GM23248 (cell line): ENCODE measurements at regions not wholly inside any gene's neighbourhood (a gene's known extent, or its start where the extent isn't known, plus 50 kb on each side); places are given as distances from the start of the nearest gene placed in this dataset.

ENCODE experiments used
- DNase-seq: peaks from one replicate; pipeline ENCODE4 v3.0.0-alpha.2; 2015
- H2AFZ ChIP-seq: fragments of 200-600 bp; sonication (generic); 2 replicates; pipeline ENCODE4 v1.6.1; 2016; ENCODE audit warnings: antibody characterized with exemption
- H3F3A ChIP-seq: fragments of 200-600 bp; sonication (generic); 2 replicates; pipeline ENCODE4 v1.6.1; 2016; ENCODE audit warnings: mild to moderate bottlenecking, antibody characterized with exemption, mixed run types; ENCODE audit not compliant: insufficient read depth
- H3K27ac ChIP-seq: fragments of 200-600 bp; sonication (generic); 2 replicates; pipeline ENCODE4 v1.5.1; 2016; ENCODE audit warnings: mild to moderate bottlenecking
- H3K27me3 ChIP-seq: fragments of 200-600 bp; sonication (generic); replicated peaks from 2 replicates; pipeline ENCODE4 v1.6.1; 2016; ENCODE audit warnings: mild to moderate bottlenecking; ENCODE audit not compliant: insufficient read depth
- H3K36me3 ChIP-seq: fragments of 200-600 bp; sonication (generic); 2 replicates; pipeline ENCODE4 v1.6.1; 2016; ENCODE audit warnings: low read depth, mild to moderate bottlenecking
- H3K4me1 ChIP-seq: fragments of 200-600 bp; sonication (generic); 2 replicates; pipeline ENCODE4 v1.6.1; 2016; ENCODE audit warnings: mild to moderate bottlenecking; ENCODE audit not compliant: insufficient read depth
- H3K4me2 ChIP-seq: fragments of 200-600 bp; sonication (generic); one replicate; pipeline ENCODE4 v1.6.1; 2016; ENCODE audit warnings: mild to moderate bottlenecking; ENCODE audit not compliant: unreplicated experiment
- H3K4me3 ChIP-seq: fragments of 200-600 bp; sonication (generic); 2 replicates; pipeline ENCODE4 v1.5.1; 2016; ENCODE audit warnings: mild to moderate bottlenecking
- H3K79me2 ChIP-seq: fragments of 200-600 bp; sonication (generic); 2 replicates; pipeline ENCODE4 v1.6.1; 2016; ENCODE audit warnings: mild to moderate bottlenecking; ENCODE audit not compliant: insufficient read depth
- H3K9ac ChIP-seq: fragments of 200-600 bp; sonication (generic); 2 replicates; pipeline ENCODE4 v1.6.1; 2016; ENCODE audit warnings: mild to moderate bottlenecking
- H3K9me2 ChIP-seq: fragments of 200-600 bp; sonication (generic); 2 replicates; pipeline ENCODE4 v1.6.1; 2016; ENCODE audit warnings: mixed run types, mild to moderate bottlenecking, moderate library complexity; ENCODE audit not compliant: insufficient read depth
- H3K9me3 ChIP-seq: fragments of 200-600 bp; sonication (generic); one replicate; pipeline ENCODE4 v1.6.1; 2017; ENCODE audit warnings: low read depth
- H4K20me1 ChIP-seq: fragments of 200-600 bp; sonication (generic); 2 replicates; pipeline ENCODE4 v1.6.0; 2016; ENCODE audit not compliant: insufficient read depth
- EZH2 ChIP-seq: fragments of 200-600 bp; sonication (generic); IDR thresholded peaks from 2 replicates; pipeline ENCODE4 v1.6.1; 2018; ENCODE audit warnings: antibody characterized with exemption, mild to moderate bottlenecking; ENCODE audit not compliant: insufficient read depth, poor library complexity, severe bottlenecking
- EZH2phosphoT487 ChIP-seq: fragments of 200-600 bp; sonication (generic); IDR thresholded peaks from 2 replicates; pipeline ENCODE4 v1.6.1; 2018; ENCODE audit warnings: antibody characterized with exemption, moderate library complexity, mild to moderate bottlenecking, low read depth; ENCODE audit not compliant: insufficient read depth
- WGBS, 2 experiments: methylation state at CpG; one replicate each; pipeline ENCODE4 v1.1.6; 2015 to 2017; ENCODE audit warnings: low lambda C conversion rate in 2 of 2, low coverage in 1 of 2; ENCODE audit errors: missing lambda C conversion rate in 2 of 2; 5-methylcytosine and 5-hydroxymethylcytosine counted together
- in situ Hi-C: fragments of 300-500 bp; cut with MboI; formaldehyde crosslinking; loops from 2 replicates; pipeline ENCODE4 v1.15.0; 2020

DNA sequence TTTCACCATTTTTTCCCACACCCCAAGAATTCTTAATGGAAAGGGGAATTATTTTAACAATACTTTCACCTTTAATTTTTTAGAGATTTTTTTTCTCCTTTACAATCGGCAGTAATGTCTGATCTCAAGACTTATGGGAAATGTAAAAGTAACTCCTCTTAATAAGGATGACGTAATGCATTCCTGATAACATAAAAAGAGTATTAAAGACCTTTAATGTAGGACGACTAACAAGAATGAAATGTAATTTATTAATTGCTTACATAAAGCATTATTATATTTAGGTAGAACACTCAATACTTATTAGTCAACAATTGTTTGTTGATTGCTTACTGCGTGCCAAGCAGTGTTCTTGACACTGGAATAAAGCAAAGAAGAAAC is 416.8 kb upstream of the NAALADL2 start:
- in situ Hi-C loops = no loop called here
- peak; percentile 60 for DNase-seq
- Histone ChIP-seq H3K27ac (peak overlapping the region; percentile 100), H3K9me3 (no peaks in the 10 kb centered on the region), H3F3A (peaks cover 38% of the 10 kb centered on the region), H3K79me2 (peaks cover 52% of the 10 kb centered on the region), H3K4me2 (peak overlapping the region; percentile 100), H4K20me1 (no peaks in the 10 kb centered on the region), H3K27me3 (no peaks in the 10 kb centered on the region), H2AFZ (peak overlapping the region; percentile 81), H3K9me2 (no peaks in the 10 kb centered on the region), H3K36me3 (no peaks in the 10 kb centered on the region), H3K4me1 (peaks cover 28% of the 10 kb centered on the region), H3K9ac (peak overlapping the region; percentile 96), H3K4me3 (peak overlapping the region; percentile 89)
- 26 to 27% methylated on average over 4 of the region's 4 CpGs for WGBS, 2 experiments
- TF ChIP-seq EZH2 (no peak), EZH2phosphoT487 (no peak)

DNA sequence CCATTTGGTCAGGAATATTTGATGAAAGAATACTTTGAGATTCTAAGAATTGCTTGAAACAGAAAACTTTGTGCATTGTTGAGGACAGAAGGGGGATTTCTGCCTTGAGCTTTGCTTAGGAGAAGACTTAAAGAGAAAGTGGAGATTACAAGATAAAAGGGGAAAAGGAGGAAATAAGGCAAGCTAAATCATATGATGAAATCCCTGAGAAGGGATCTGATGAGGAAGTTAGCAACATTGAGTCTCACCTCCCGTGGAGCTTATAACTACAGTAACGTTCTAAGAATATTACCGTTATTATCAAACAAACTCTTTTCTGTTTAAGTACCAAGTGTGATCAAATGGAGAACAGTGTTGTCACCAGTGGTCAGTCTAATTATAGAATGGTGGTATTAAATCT is 414.7 kb upstream of the NAALADL2 start:
- no peaks in the 10 kb centered on the region for H3K27me3 ChIP-seq
- in situ Hi-C loops = no loop called here
- peaks cover 22% of the 10 kb centered on the region for H3F3A ChIP-seq
- H3K4me2 ChIP-seq = no peak overlapping the region
- H3K9me3 ChIP-seq = no peaks in the 10 kb centered on the region
- no peak overlapping the region for H2AFZ ChIP-seq
- H3K4me1 ChIP-seq = peaks cover 13% of the 10 kb centered on the region
- TF ChIP-seq EZH2 (no peak), EZH2phosphoT487 (no peak)
- DNase-seq = no peak
- WGBS, 2 experiments = 96 to 99% methylated on average over 3 of the region's 3 CpGs
- no peaks in the 10 kb centered on the region for H3K36me3 ChIP-seq
- no peak overlapping the region for H3K9ac ChIP-seq
- no peak overlapping the region for H3K4me3 ChIP-seq
- no peaks in the 10 kb centered on the region for H3K9me2 ChIP-seq
- H3K79me2 ChIP-seq = peaks cover 73% of the 10 kb centered on the region
- no peaks in the 10 kb centered on the region for H4K20me1 ChIP-seq
- H3K27ac ChIP-seq = no peak overlapping the region

DNA sequence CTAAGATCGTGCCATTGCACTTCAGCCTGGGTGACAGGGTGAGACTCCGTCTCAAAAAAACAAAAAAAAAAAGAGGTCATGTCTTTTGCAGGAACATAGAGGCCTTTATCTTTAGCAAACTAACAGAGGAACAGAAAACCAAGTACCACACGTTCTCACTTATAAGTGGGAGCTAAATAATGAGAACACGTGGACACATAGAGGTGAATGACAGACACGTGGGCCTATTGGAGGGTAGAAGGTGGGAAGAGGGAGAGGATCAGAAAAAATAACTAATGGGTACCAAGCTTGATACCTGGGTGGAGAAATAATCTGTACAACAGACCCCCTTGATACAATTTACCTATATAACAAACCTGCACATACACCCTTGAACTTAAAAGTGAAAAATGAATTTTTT is 401.4 kb upstream of the NAALADL2 start:
- Histone ChIP-seq H3K79me2 (peaks cover 46% of the 10 kb centered on the region), H3K36me3 (no peaks in the 10 kb centered on the region; the same call in 1 of the 2 replicates), H3K9me3 (peaks cover 3% of the 10 kb centered on the region), H3F3A (no peaks in the 10 kb centered on the region), H3K9ac (no peak overlapping the region), H3K9me2 (no peaks in the 10 kb centered on the region; the same call in none of the 2 replicates), H3K27me3 (no peaks in the 10 kb centered on the region), H3K27ac (no peak overlapping the region), H4K20me1 (no peaks in the 10 kb centered on the region), H3K4me1 (no peaks in the 10 kb centered on the region), H3K4me2 (no peak overlapping the region), H2AFZ (no peak overlapping the region), H3K4me3 (no peak overlapping the region)
- 95 to 98% methylated on average over 5 of the region's 5 CpGs for WGBS, 2 experiments
- in situ Hi-C loops = no loop called here
- DNase-seq = no peak
- TF ChIP-seq EZH2phosphoT487 = no peak
- TF ChIP-seq EZH2 = no peak

DNA sequence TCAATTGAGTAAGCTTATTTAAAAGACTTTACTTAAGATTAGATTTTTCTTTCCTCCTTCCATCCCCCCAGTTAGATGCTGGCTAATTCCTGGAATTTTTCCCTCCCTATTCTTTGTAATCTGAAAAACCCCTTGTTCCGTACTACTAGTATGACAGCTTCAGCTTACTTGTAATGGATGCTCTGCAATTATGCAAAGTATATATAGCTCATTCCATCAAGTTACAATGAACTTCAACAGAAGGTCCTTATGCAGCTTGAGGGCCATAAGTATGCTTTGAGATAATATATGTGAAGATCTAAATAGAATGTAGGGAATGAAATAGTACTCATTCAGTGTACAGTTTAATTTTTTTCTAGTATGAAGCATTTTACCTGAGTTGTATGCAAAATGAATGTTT is 398.3 kb upstream of the NAALADL2 start:
- no peak overlapping the region for H3K27ac ChIP-seq
- 95 to 100% methylated on average over 1 of the region's 1 CpG for WGBS, 2 experiments
- peaks cover 38% of the 10 kb centered on the region for H3K79me2 ChIP-seq

DNA sequence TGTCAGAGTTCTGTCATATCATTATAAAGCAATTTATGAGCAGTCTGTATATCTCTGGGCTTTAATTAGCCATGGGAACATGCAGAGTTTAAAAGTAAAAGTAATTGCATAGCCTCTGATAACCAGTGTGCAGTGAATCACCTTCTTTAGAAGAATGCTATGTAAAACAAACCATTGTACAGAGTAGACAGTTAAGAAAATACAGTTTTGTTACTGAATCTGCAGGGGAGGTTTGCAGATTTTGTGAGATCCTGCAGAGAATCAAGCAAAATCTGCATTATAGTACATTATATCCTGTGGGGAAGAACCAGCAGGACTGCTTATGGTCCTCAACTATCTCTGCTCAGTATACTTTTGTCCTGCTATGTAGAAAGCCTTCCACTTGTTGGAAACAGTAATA is 396.2 kb upstream of the NAALADL2 start:
- Histone ChIP-seq H4K20me1 (no peaks in the 10 kb centered on the region), H3K27me3 (no peaks in the 10 kb centered on the region), H3K36me3 (no peaks in the 10 kb centered on the region; the same call in 1 of the 2 replicates), H3K9me2 (no peaks in the 10 kb centered on the region; the same call in 1 of the 2 replicates), H3K9ac (no peak overlapping the region), H3K4me3 (no peak overlapping the region), H3K4me1 (no peaks in the 10 kb centered on the region), H3K79me2 (peaks cover 28% of the 10 kb centered on the region), H3K4me2 (no peak overlapping the region), H2AFZ (no peak overlapping the region), H3F3A (no peaks in the 10 kb centered on the region), H3K27ac (no peak overlapping the region), H3K9me3 (no peaks in the 10 kb centered on the region)
- DNase-seq = no peak
- in situ Hi-C loops = no loop called here
- TF ChIP-seq EZH2 (no peak), EZH2phosphoT487 (no peak)

More for the DNA sequence above, 398.3 kb upstream of the NAALADL2 start:
- H3K9me2 ChIP-seq = no peaks in the 10 kb centered on the region; the same call in 1 of the 2 replicates
- no peak overlapping the region for H2AFZ ChIP-seq
- H3K9ac ChIP-seq = no peak overlapping the region
- DNase-seq = no peak
- no peaks in the 10 kb centered on the region for H4K20me1 ChIP-seq
- H3F3A ChIP-seq = no peaks in the 10 kb centered on the region
- H3K36me3 ChIP-seq = no peaks in the 10 kb centered on the region; the same call in 1 of the 2 replicates
- no peaks in the 10 kb centered on the region for H3K27me3 ChIP-seq
- no peak overlapping the region for H3K4me3 ChIP-seq
- no peaks in the 10 kb centered on the region for H3K4me1 ChIP-seq
- in situ Hi-C loops = no loop called here
- H3K4me2 ChIP-seq = no peak overlapping the region
- peaks cover 3% of the 10 kb centered on the region for H3K9me3 ChIP-seq
- no peak for TF ChIP-seq EZH2phosphoT487
- TF ChIP-seq EZH2 = no peak
